Body of pancreas (tissue), 4 donors: ENCODE measurements at regions not wholly inside any gene's neighbourhood (a gene's known extent, or its start where the extent isn't known, plus 50 kb on each side); places are given as distances from the start of the nearest gene placed in this dataset.

Source experiments
- ATAC-seq: fragments of 150-250 bp; one replicate; pipeline ENCODE4 v1.9.1; 2016
- DNase-seq, 4 donors: peaks; one replicate each; pipeline ENCODE4 v3.0.0-alpha.2; 2019
- H3K27ac ChIP-seq, 4 donors: fragments of 200-600 bp; sonication (generic); 1 replicate in 3 of 4; 2 replicates in 1 of 4; pipeline versions ENCODE4 v1.5.1 to v1.6.1; 2016 to 2019; ENCODE audit warnings: mild to moderate bottlenecking in 1 of 4, mixed read lengths in 1 of 4, moderate library complexity in 1 of 4
- H3K27me3 ChIP-seq, 2 donors: fragments of 200-600 bp; sonication (generic); one replicate each; pipeline ENCODE4 v1.6.0; 2016; ENCODE audit warnings: mild to moderate bottlenecking in 1 of 2
- H3K36me3 ChIP-seq, 2 donors: fragments of 200-600 bp; sonication (generic); replicated peaks in 1 of 2; 2 replicates each; pipeline ENCODE4 v1.5.1; 2016; ENCODE audit warnings: low read depth in 2 of 2; ENCODE audit not compliant: insufficient read depth in 1 of 2
- H3K4me1 ChIP-seq: fragments of 200-600 bp; sonication (generic); one replicate; pipeline ENCODE4 v1.6.0; 2016
- H3K4me3 ChIP-seq, 2 donors: fragments of 200-600 bp; sonication (generic); 1 replicate in 1 of 2; 2 replicates in 1 of 2; pipeline ENCODE4 v1.5.1; 2016 to 2019
- H3K9me3 ChIP-seq, 3 donors: fragments of 200-600 bp; sonication (generic); 1 replicate in 2 of 3; 2 replicates in 1 of 3; pipeline ENCODE4 v1.5.1; 2016
- CTCF ChIP-seq, 7 experiments: fragments of 450-650 bp in 4 of 7; fragments of 200-600 bp in 3 of 7; sonication (generic) in 3 of 7; IDR thresholded peaks; one replicate each; pipeline ENCODE4 v1.5.1; 2016 to 2019; ENCODE audit warnings: antibody characterized with exemption in 7 of 7
- POLR2A ChIP-seq, 3 donors: fragments of 450-650 bp; IDR thresholded peaks; one replicate each; pipeline ENCODE4 v1.6.1; 2016; ENCODE audit warnings: antibody characterized with exemption in 3 of 3, mild to moderate bottlenecking in 2 of 3
- WGBS, 2 donors: methylation state at CpG; one replicate each; pipeline ENCODE4 v1.1.5; 2017; 5-methylcytosine and 5-hydroxymethylcytosine counted together
- intact Hi-C: fragments of 100-400 bp; cut with DNase I; formaldehyde crosslinking; loops from one replicate; pipeline ENCODE4 v1.15.1; 2023

- Histone ChIP-seq H3K27ac (no peak overlapping the region), H3K27me3 (no peaks in the 10 kb centered on the region), H3K36me3 (no peaks in the 10 kb centered on the region), H3K4me1 (no peaks in the 10 kb centered on the region), H3K9me3 (no peaks in the 10 kb centered on the region), H3K4me3 (no peak overlapping the region)
- ATAC-seq = no peak
- TF ChIP-seq CTCF (IDR thresholded peaks at IDR 0.05) (no peak), POLR2A (IDR thresholded peaks at IDR 0.05) (no peak)
- DNase-seq = no peak
- WGBS, 2 donors = 85% methylated on average over 4 of the region's 4 CpGs
- intact Hi-C loops = no loop called here
These were observed 91.9 kb upstream of the MGMT start for GRCh38 chr10:129375171-129375570.

- ATAC-seq = no peak
- 76 to 79% methylated on average over 9 of the region's 9 CpGs for WGBS, 2 donors
These were observed 91.1 kb upstream of the MGMT start for GRCh38 chr10:129375912-129376311.

GRCh38 chr10:129380279-129380678 lies 86.8 kb upstream of the MGMT start:
- DNase-seq = no peak
- no peaks in the 10 kb centered on the region for H3K36me3 ChIP-seq
- WGBS, 2 donors = 88 to 89% methylated on average over 5 of the region's 5 CpGs
- no peak overlapping the region for H3K4me3 ChIP-seq
- no peaks in the 10 kb centered on the region for H3K27me3 ChIP-seq
- no peak for ATAC-seq
- H3K27ac ChIP-seq = no peak overlapping the region
- no peaks in the 10 kb centered on the region for H3K4me1 ChIP-seq
- no peak for TF ChIP-seq CTCF (IDR thresholded peaks at IDR 0.05)
- no peak for TF ChIP-seq POLR2A (IDR thresholded peaks at IDR 0.05)
- no peaks in the 10 kb centered on the region for H3K9me3 ChIP-seq
- intact Hi-C loops = no loop called here

More at GRCh38 chr10:129375912-129376311, 91.1 kb upstream of the MGMT start:
- no peaks in the 10 kb centered on the region for H3K36me3 ChIP-seq
- no peaks in the 10 kb centered on the region for H3K4me1 ChIP-seq
- intact Hi-C loops = no loop called here
- H3K27me3 ChIP-seq = no peaks in the 10 kb centered on the region
- H3K27ac ChIP-seq = no peak overlapping the region
- H3K4me3 ChIP-seq = no peak overlapping the region
- no peak for TF ChIP-seq POLR2A (IDR thresholded peaks at IDR 0.05)
- TF ChIP-seq CTCF (IDR thresholded peaks at IDR 0.05) = no peak
- no peaks in the 10 kb centered on the region for H3K9me3 ChIP-seq
- DNase-seq = no peak

- H3K27ac ChIP-seq = no peak overlapping the region
- H3K4me1 ChIP-seq = no peaks in the 10 kb centered on the region
- DNase-seq = no peak
- no peaks in the 10 kb centered on the region for H3K27me3 ChIP-seq
- no peak overlapping the region for H3K4me3 ChIP-seq
- intact Hi-C loops = no loop called here
- ATAC-seq = no peak
- TF ChIP-seq POLR2A (IDR thresholded peaks at IDR 0.05) = no peak
- TF ChIP-seq CTCF (IDR thresholded peaks at IDR 0.05) = no peak
- 56 to 66% methylated on average over 4 of the region's 4 CpGs for WGBS, 2 donors
- H3K9me3 ChIP-seq = no peaks in the 10 kb centered on the region
- no peaks in the 10 kb centered on the region for H3K36me3 ChIP-seq
These were observed 85.3 kb upstream of the MGMT start for GRCh38 chr10:129381741-129382140.

- TF ChIP-seq POLR2A (IDR thresholded peaks at IDR 0.05) (no peak), CTCF (IDR thresholded peaks at IDR 0.05) (no peak)
- H3K4me1 ChIP-seq = no peaks in the 10 kb centered on the region
- H3K4me3 ChIP-seq = no peak overlapping the region
- intact Hi-C loops = no loop called here
- H3K27me3 ChIP-seq = no peaks in the 10 kb centered on the region
- DNase-seq (no peak), ATAC-seq (no peak)
- no peaks in the 10 kb centered on the region for H3K36me3 ChIP-seq
- H3K9me3 ChIP-seq = no peaks in the 10 kb centered on the region
- 77 to 91% methylated on average over 4 to 6 of the region's 6 CpGs for WGBS, 2 donors
- H3K27ac ChIP-seq = no peak overlapping the region
These were observed 84.6 kb upstream of the MGMT start for GRCh38 chr10:129382401-129382800.
